ENCODE measurements at regions not wholly inside any gene's neighbourhood (a gene's known extent, or its start where the extent isn't known, plus 50 kb on each side); places are given as distances from the start of the nearest gene placed in this dataset.

DNA sequence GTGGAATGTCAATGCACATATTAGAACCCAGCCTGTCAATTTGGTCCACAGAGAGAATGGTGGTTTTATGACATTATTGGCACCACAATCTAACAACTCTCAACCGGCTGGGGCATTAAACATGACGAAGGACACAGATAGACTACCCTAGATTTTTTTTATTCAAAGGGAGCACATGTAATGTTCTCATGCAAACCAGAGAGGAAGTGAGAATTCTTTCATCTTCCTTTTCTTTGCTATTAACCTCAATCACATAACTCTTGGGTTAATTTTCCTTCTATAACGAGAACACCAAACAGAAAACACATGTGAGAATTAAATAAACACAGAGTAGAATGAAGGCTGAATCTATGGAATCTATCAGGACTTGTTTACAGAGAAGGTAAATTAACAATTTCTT, 94.9 kb upstream of the TNC start:
- Histone ChIP-seq H3K9ac (ENCODE audit: low read length) (peak overlapping the region; percentile 54; the same call in 1 of the 2 replicates), H3K79me2 (ENCODE audit: low read length) (no peaks in the 10 kb centered on the region), H3K4me2 (ENCODE audit: low read length) (peak overlapping the region; percentile 77), H3K4me3 (ENCODE audit: low read length) (peak overlapping the region; percentile 50), H3K9me3 (ENCODE audit: insufficient read depth, low read length) (no peaks in the 10 kb centered on the region; the same call in 1 of the 2 replicates), H3K4me1 (ENCODE audit: low read length) (peaks cover 87% of the 10 kb centered on the region), H3K36me3 (replicated peaks; ENCODE audit: low read depth, low read length) (peaks cover 5% of the 10 kb centered on the region), H4K20me1 (ENCODE audit: insufficient read depth, low read length) (no peaks in the 10 kb centered on the region), H3K27me3 (ENCODE audit: low read depth, low read length) (no peaks in the 10 kb centered on the region; the same call in 1 of the 2 replicates), H3K27ac (ENCODE audit: low read length) (peak overlapping the region; percentile 70), H2AFZ (ENCODE audit: low read depth, low read length) (0 out of 2 replicates have a peak overlapping the region, but pooled peaks have one; percentile 39)
- TF ChIP-seq EZH2phosphoT487 (IDR thresholded peaks at IDR 0.05; ENCODE audit: low read depth): no peak

DNA sequence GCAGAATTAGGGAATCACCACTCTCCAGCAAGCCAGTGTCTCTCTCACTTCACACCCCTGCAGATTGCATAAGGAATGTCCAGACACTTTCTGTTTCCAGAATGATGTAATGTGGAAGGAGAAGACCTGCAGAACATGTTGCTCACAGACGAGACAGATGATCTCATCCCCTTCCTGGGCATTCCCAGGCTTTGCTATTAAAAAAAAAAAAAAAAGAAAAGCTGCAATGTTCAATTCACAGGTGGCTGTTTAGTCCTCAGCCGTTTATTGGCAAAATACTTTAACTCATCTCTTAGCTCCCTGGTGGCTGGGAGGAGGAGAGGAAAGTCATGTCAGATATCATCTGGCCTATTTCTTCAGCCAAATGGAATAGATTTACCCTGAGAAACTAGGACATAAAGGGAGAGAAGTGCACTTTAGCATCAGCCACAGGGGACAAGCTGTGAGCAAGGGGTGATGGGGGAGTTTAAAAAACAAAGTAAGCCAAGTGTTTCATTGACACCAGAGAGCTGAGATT, 95.9 kb upstream of the TNC start:
- no peak for TF ChIP-seq EZH2phosphoT487 (IDR thresholded peaks at IDR 0.05; ENCODE audit: low read depth)
- TF ChIP-seq, protein P1, sequence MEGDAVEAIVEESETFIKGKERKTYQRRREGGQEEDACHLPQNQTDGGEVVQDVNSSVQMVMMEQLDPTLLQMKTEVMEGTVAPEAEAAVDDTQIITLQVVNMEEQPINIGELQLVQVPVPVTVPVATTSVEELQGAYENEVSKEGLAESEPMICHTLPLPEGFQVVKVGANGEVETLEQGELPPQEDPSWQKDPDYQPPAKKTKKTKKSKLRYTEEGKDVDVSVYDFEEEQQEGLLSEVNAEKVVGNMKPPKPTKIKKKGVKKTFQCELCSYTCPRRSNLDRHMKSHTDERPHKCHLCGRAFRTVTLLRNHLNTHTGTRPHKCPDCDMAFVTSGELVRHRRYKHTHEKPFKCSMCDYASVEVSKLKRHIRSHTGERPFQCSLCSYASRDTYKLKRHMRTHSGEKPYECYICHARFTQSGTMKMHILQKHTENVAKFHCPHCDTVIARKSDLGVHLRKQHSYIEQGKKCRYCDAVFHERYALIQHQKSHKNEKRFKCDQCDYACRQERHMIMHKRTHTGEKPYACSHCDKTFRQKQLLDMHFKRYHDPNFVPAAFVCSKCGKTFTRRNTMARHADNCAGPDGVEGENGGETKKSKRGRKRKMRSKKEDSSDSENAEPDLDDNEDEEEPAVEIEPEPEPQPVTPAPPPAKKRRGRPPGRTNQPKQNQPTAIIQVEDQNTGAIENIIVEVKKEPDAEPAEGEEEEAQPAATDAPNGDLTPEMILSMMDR (IDR thresholded peaks at IDR 0.05; ENCODE audit: low read depth, low read length): no peak

DNA sequence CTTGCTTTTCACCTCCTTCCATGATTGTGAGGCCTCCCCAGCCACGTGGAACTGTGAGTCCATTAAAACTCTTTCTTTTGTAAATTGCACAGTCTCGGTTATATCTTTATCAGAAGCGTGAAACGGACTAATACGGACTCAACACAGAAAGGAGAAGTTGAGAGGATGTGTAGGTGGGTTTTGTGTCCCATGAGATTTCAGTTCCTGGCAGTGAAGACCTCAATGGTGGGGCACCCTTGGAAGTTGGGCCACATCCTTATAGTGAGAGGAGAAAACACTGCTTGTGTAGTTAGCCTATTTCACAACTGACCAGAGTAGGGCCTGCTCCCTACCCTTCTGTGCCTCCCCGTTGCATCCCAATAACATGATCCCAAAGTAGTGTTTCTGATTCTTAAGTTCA, 98.9 kb upstream of the TNC start:
- Histone ChIP-seq H3K9me3 (ENCODE audit: insufficient read depth, low read length) (peaks cover 7% of the 10 kb centered on the region; the same call in 1 of the 2 replicates), H3K79me2 (ENCODE audit: low read length) (no peaks in the 10 kb centered on the region), H3K27ac (ENCODE audit: low read length) (no peak overlapping the region), H4K20me1 (ENCODE audit: insufficient read depth, low read length) (no peaks in the 10 kb centered on the region), H3K9ac (ENCODE audit: low read length) (no peak overlapping the region), H3K4me3 (ENCODE audit: low read length) (no peak overlapping the region), H3K27me3 (ENCODE audit: low read depth, low read length) (no peaks in the 10 kb centered on the region; the same call in 1 of the 2 replicates), H3K4me2 (ENCODE audit: low read length) (peak overlapping the region; percentile 12; the same call in 1 of the 2 replicates), H3K4me1 (ENCODE audit: low read length) (peaks cover 56% of the 10 kb centered on the region), H3K36me3 (replicated peaks; ENCODE audit: low read depth, low read length) (peaks cover 13% of the 10 kb centered on the region), H2AFZ (ENCODE audit: low read depth, low read length) (no peak overlapping the region)
- TF ChIP-seq, protein P1 (IDR thresholded peaks at IDR 0.05; ENCODE audit: low read depth, low read length): no peak
- TF ChIP-seq EZH2phosphoT487 (IDR thresholded peaks at IDR 0.05; ENCODE audit: low read depth): no peak

More for the DNA sequence above, 95.9 kb upstream of the TNC start:
- Histone ChIP-seq H3K27me3 (ENCODE audit: low read depth, low read length) (no peaks in the 10 kb centered on the region; the same call in 1 of the 2 replicates), H3K4me3 (ENCODE audit: low read length) (no peak overlapping the region), H3K27ac (ENCODE audit: low read length) (no peak overlapping the region), H3K9ac (ENCODE audit: low read length) (no peak overlapping the region), H3K4me2 (ENCODE audit: low read length) (peak overlapping the region; percentile 0; the same call in 1 of the 2 replicates), H3K36me3 (replicated peaks; ENCODE audit: low read depth, low read length) (peaks cover 5% of the 10 kb centered on the region), H3K4me1 (ENCODE audit: low read length) (peaks cover 81% of the 10 kb centered on the region), H4K20me1 (ENCODE audit: insufficient read depth, low read length) (no peaks in the 10 kb centered on the region), H3K79me2 (ENCODE audit: low read length) (no peaks in the 10 kb centered on the region), H2AFZ (ENCODE audit: low read depth, low read length) (no peak overlapping the region), H3K9me3 (ENCODE audit: insufficient read depth, low read length) (no peaks in the 10 kb centered on the region; the same call in 1 of the 2 replicates)

DNA sequence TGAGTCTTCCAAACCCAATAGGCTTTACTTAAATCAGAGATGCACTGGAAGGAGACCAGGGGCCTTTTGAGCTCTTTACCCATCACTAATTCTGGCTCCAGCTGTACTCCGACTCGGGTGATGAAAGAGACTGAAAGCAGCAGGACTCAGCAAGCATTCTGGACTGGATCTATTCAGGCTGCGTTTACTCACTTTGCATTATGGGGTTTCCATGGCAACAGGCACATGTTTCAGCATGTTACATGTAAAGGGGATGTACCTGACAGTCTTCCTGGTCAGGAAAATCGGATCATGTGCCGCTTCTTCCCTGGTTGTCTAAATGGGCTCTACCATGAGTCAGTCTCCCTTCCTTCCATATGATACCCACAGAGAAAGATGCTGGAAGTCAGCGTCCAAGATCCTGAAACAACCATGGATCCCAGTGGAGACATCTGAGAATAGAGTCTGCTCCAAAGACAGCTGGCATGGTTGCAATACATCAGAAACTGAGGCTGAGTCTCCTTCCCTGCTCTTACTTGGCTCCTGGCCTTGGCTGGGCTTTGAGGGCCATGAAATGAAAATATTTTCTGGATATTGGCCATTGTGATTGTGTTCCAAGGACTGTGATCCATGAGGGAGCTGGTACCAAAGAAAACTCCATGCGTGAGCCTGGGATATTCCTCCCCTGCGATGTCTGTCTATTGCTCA, 102.5 kb upstream of the TNC start:
- Histone ChIP-seq H3K27ac (ENCODE audit: low read length) (no peak overlapping the region), H3K27me3 (ENCODE audit: low read depth, low read length) (peaks cover 21% of the 10 kb centered on the region; the same call in 1 of the 2 replicates), H3K36me3 (replicated peaks; ENCODE audit: low read depth, low read length) (peaks cover 13% of the 10 kb centered on the region), H3K4me2 (ENCODE audit: low read length) (no peak overlapping the region), H3K79me2 (ENCODE audit: low read length) (no peaks in the 10 kb centered on the region), H3K9ac (ENCODE audit: low read length) (no peak overlapping the region), H3K9me3 (ENCODE audit: insufficient read depth, low read length) (peaks cover 7% of the 10 kb centered on the region; the same call in 1 of the 2 replicates), H3K4me1 (ENCODE audit: low read length) (peaks cover 24% of the 10 kb centered on the region), H2AFZ (ENCODE audit: low read depth, low read length) (no peak overlapping the region), H4K20me1 (ENCODE audit: insufficient read depth, low read length) (no peaks in the 10 kb centered on the region), H3K4me3 (ENCODE audit: low read length) (no peak overlapping the region)
- no peak for TF ChIP-seq EZH2phosphoT487 (IDR thresholded peaks at IDR 0.05; ENCODE audit: low read depth)
- TF ChIP-seq, protein P1 (IDR thresholded peaks at IDR 0.05; ENCODE audit: low read depth, low read length): no peak

All from OCI-LY3 (cell line).